ENCODE measurements at regions not wholly inside any gene's neighbourhood (a gene's known extent, or its start where the extent isn't known, plus 50 kb on each side); places are given as distances from the start of the nearest gene placed in this dataset.

DNA sequence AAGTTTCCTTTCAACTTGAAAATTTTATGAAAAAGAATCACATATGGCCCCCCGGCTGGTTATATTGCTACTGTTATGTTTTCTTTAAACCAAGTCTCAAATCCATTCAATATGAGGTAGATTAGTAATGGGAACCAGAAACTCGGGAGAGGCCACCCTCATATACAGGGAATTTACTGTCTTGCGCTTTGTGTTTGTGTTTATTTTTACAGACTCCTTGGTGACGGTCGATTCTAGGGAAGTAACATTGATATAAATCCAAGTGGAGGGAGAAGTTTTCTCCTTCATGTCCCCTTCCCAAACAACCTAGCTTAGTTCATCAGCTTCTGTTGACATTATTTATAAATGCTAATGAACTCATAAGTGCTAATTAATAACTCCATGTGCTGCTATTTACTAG is 163.5 kb upstream of the LMO4 start:
- DNase-seq (ENCODE audit: low spot score) = no peak

DNA sequence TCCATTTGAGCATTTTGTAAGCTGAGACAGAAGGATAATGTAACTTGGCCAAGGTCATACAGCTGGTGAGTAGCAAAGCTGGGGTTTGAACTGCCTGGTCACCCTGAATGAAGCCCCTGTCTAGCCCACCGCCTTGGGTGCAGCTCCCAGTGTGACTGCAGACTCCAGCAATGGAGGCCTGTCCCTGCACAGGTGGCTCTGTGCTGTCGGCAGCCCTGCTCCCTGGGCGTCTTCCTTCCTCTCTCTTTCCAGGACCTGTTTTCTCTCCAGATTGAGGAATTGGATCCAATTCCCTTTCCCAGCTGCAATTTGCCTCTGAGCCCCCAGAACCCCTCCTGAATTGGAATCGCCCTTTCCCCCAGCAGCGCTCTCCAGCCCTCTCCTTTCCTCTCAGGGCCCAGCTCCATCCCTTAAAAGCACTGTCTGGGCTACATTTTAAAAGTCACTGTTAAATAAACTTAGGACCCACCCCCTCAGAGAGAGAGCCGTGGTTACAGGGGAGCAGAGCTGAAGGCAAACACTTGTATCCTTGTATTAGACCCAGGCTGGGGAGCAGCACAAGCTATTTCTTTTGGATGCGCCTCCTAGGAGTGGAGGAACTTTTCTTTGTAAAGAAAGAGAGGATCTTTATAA is 161.4 kb upstream of the LMO4 start:
- DNase-seq (ENCODE audit: low spot score) = no peak

DNA sequence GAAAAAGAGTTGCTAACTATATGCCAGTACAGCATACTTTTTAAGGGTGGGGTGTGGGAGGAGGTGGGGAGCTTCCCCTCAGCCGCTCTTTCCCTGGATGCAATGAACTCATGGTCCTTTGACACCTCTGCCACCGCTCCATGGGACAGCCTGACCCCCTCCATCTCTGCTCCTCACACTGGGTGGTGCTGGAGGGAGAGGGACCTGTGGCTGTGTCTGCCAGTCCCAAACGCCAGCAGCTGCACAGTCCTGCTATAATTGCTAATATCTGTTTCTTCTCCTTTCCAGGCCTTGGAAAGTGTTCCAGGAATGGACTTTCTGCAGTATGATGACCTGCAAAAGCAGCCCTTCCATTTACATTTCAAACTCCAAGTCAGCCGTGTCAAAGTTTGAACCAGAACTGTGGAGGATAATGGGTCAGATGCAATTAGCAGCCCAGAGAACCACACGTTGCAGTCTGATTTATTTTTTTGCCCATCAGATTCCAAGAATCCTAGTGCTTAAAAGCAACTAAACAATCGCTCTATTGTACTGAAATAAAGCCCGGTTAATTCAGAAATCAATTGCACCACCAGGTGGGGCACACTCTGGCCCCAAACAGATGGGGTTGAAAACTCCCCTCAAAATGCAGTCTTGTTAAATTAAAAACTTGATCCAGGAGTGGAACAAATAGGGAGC is 160.7 kb upstream of the LMO4 start:
- DNase-seq (ENCODE audit: low spot score) = no peak

DNA sequence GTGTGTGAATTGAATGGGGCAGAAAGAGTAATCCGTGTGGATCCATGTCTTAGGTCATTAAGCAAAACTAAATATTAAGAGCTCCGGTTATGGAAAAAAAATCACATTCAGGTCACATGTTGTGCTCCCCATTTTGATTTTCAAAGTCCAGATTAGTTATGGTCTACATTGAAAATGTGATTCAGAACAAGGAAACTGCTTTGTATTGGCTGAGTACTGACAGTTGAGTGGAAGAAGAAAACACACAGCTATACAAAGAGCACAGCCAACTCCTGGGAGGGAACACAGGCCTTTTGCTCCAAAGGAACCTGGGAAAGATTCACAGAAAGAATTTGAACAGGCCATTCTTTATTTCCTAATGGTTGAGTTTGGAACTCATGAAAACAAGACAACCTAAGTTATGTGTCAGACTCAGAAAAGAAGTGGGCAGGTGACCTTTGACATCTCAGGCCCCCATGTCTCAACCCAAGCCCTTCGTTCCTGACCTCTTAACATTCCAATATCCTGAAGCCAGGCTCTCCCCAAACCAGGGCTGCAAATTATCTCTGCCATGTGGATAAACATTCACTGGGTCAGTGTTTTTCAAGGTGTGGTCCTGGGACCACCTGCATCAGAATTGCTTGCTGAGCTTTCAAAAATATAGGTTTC is 159.3 kb upstream of the LMO4 start:
- no peak for DNase-seq (ENCODE audit: low spot score)

DNA sequence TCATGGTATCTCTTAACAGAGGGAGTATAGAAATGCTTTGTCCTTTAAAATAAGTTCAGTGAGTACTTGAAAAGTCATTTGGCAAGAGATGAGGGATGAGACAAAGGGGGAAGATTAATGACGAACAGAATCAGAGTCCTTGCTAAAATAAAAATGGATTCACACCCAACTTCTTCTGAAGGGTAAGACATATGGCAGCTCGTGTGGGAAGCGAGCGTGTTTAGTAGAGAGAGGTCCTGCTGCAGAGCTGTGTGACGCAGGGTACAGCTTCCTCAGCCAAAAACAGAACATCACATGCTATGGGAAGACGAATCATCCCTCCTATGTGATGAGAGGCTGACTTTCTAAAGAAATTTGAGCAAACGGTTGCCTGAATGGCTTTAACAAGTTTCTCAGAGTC is 158.5 kb upstream of the LMO4 start:
- DNase-seq (ENCODE audit: low spot score) = no peak

DNA sequence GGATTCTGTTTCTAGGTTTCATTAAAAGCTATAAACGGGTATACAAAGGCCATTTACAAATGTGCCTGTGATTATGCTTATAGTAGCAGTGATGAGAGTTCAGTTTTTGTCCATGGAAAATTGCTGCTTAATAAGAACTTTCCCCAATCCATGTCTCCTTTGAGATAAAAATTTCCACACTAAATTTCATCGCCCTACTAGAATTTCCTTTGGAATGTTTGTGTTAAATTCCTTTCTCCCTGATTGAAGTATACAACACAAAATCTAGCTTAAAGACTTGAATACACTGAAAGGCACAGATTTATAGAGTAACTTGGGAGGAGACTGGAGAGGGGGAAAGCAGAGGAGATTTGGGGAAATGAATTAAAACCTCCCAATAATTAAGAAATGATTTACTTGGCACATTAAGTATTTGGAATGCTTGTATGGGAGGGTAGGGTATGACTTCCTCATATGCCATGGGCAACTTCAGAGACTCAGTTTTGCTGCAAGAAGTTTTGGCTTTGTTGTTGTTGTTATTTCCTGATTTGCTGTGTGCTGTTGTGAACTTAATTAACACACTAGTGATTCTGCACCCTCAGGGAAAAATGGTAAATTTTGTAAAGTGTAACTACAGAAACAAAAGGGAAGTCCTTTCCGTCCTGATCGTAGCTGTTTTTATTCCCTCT is 157.6 kb upstream of the LMO4 start:
- no peak for DNase-seq (ENCODE audit: low spot score)

DNA sequence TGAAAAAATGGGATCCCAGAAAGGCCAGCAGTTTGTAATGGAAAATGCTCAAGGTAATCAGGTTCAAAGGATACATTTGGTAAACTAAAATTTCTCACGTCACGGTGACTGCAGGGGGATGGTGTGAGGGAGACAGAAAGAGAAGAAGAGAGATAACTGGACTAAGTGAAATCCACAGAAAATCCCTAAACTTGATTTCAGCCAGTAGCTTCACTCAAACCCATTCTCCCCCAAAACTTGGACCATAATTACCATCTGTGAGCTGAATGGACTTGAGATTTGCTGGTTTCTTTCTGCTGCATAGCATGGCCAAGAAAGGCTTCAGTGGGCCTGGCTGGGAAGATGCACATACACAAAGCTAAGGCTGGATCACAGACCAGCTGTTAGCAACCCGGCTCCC is 155.4 kb upstream of the LMO4 start:
- no peak for DNase-seq (ENCODE audit: low spot score)

DNA sequence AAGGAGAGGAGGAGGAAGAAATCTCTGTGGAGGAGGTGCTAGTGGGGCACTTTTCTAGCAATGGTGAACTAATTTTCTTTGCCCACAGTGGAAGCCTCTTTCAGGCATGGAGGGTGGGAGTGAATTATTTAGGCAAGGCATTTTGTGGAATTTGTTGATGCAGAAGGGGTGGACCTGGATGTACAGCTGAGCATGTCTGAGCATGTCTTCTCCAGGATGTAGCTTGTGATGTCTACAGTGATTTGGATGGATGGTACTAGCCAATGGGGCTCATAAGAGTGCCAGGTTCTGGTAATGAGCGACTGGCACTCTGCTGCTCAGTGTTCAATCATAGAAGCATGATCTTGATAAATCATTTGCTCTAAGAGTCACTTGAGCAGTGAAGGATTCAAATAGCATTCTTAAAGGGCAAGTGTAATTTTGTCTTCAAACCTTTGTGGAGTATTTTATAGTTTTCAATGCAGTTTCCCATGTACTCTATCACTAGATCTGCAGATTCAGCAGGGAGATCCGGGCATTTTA is 153.9 kb upstream of the LMO4 start:
- DNase-seq (ENCODE audit: low spot score) = no peak

DNA sequence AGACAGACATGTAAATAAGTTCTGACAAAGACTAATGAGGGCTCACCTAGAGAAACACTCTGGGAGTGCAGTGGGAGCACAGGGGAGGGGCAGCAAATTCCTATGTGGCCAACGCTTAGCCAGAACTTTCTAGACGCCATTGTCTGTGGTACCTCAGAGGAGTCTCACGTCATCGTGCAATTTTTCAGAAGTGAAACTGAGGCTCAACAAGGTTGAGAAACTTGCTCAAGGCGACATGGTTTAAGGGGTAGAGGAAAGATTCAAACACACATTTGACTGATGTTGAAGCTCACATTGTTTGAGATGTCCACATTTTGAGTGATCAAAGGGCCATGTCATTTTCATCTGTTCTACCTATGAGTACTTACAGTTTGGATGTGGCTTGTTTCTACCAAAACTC is 152.6 kb upstream of the LMO4 start:
- DNase-seq (ENCODE audit: low spot score) = no peak

DNA sequence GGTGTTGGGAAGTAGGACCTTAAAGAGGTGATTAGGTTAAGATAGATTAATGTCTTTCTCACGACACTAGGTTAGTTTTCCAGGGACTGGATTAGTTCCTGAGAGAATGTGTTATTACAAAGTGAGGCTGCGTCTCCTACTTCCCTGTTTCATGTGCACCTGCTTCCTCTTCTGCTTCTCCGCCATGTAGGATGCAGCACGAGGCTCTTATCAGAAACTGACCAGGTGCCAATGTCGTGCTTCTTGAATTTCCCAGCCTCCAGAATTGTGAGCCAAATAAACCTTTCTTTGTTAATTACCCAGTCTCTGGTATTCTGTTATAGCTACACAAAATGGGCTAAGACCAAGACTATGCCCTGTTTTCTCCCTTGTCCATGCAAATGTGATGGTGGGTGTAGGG is 152.2 kb upstream of the LMO4 start:
- DNase-seq (ENCODE audit: low spot score) = no peak

DNA sequence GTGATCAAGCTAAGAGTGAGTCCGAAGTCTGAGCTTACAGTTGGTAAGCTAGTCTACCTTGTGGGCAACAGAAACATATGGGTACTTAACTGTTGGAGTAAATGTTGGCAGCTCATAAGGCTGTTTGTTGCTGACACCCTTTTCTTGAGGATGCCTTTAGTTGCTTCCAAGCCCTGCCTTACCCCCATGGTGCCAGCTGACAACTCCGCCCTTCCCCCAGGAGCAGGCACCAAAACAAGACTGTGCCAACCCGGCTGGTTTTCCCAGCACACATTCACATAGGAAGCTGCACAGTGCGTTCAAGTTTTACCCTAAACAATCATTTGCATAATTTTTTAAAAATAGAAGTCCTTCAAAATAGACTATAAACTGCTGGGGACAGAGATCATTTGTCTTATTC is 150.2 kb upstream of the LMO4 start:
- no peak for DNase-seq (ENCODE audit: low spot score)

DNA sequence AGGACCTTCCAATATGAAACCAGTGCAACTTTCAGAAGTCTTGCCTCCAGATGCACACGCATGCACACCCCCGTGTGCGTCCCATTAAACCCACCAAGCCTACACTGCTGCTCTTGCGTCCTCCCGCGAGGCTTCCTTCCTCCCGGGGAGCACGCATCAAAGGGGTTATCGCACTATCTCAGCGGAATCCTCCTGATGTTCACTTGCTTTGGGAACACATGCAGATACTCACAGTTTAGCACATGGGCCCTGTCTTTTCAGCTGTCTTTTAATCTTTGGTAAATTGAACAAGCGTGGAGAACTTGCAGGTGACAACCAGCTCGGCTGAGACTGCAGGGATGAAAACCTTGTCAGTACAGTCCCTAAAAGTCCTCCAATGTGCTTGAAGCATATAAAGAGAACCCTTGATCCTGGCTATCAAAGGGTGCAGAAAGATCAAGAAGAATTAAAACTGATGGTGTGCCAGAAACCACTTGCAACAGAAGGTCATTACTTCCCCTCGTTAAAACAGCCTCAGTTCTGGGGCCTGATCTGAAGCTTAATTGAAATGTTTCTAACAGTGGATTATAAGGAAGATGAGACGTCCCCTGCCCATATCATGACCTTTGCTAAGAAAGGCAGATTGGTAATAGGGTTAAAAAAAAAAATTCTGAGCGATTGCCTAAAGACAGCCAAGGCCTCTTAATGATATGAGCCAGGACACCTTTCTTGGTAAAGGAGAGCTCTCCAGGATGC is 149.4 kb upstream of the LMO4 start:
- no peak for DNase-seq (ENCODE audit: low spot score)

DNA sequence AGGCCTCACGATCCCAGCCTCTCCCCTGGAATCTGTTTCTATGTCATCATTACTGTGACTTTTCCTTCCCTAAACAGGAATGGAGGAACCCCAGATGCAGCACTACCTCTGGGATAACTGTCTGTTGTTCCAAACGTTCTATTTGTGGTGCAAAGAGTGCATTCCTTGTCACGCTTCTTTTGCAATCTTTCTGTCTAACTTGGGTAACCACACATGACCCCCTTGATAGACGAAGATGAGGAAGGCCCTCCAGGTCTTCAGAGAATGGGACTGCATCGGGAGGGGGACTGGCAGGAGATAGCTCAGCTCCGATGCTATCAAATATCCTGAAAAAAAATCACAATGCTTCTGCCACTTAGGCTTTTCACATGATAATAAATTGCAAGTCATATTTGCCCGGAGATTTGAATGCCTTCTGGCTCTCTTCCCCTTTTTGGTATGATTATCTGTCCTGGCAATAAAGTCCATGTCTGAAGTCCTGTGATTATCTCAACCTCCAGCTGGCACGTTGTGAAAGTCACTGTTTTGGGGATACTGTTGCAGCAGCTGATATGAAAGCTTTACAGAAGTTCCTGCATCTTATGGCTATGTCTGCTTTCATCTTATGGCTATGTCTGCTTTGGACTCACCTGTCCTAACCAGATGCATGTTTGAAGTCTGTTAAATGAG is 148.7 kb upstream of the LMO4 start:
- no peak for DNase-seq (ENCODE audit: low spot score)

DNA sequence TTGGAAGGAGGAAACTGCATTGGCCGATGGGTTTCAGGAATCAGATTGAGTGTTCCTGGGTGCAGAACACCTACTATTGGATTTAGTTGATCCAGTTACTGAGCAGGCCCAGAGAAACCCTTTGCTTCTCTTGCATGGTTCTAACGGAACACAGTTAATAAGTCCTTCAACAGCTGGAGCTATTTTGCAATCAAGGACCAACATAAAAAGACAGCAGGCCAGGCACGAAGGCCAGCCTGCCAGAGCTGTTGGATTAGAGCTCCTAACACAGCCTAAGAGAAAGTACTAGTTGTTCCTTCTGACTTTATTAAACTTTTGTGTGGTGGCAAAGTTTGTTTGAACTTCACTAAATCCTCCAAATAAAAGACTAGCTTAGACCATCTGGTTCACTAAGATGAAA is 148.0 kb upstream of the LMO4 start:
- no peak for DNase-seq (ENCODE audit: low spot score)

DNA sequence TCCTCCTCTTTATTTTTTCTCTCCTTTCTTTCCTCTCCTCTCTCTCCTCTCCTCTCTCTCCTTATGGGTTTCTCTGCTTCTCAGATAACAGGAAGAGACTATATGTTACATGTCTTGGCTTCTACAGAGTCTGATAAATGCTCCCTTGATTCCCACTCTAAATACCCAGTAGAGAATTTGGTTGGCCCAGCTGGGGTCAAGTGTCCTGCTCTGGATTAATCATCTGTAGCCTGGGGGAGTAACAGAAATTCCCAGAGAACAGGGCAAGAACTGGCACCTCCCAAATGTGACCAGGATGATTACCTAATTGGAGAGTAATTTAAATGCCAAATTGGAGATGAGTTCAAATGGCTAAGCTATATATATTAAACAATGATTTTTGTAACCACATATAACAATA is 146.1 kb upstream of the LMO4 start:
- no peak for DNase-seq (ENCODE audit: low spot score)

DNA sequence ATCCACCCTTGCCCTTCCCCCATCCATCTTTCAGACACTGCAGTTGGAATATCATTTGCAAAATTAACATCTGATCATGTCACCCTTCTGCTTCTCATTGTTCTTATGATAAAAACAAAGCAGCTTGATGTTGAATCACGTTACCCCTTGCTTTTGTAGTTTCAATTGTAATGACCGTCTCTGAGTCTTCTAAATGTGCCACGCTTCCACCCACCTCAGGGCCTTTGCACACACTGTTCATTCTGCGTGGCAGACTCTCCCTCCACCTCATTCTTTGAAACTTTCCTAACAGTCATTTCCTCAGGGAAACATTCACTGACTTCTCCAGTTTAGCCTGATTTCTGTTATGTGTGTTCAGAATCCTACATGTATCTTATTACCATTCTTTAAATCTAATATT is 143.6 kb upstream of the LMO4 start:
- no peak for DNase-seq (ENCODE audit: low spot score)

DNA sequence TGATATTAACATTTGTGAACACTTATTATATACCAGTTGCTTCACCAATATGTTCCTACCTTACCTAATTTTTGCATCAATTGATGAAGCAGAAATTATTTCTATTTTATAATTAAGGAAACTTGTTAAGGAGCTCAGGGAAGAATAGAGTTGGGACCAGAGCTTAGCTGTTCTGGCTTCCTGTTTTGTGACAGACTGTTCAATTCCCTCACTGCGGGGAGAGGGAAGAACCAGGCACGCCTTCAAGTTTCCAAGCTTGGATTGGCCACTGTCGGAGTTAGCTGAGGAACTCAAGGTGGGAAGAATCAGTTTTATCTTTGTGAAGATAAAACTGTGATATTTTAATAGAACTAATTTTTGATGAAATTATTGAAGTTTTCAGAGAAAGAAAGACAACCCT is 142.3 kb upstream of the LMO4 start:
- DNase-seq (ENCODE audit: low spot score) = no peak

DNA sequence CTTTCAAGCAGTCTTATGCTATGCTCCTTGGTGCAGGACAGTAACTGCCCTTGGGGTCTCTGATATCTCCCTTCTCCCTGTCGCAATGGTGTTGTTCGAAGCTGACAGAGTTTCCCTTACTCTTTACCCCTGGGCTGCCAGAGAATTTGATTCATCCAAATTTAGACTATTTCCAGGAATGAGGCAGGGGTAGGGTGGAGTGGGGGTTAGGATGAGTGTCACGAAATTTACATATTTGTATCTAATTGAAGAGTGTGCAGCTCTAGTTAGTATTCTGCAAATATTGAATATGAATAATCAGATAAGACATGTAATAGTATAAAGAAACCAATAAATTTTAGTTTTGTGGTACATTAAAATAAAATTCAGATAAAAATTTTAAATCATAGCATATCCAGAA is 140.0 kb upstream of the LMO4 start:
- DNase-seq (ENCODE audit: low spot score) = no peak

DNA sequence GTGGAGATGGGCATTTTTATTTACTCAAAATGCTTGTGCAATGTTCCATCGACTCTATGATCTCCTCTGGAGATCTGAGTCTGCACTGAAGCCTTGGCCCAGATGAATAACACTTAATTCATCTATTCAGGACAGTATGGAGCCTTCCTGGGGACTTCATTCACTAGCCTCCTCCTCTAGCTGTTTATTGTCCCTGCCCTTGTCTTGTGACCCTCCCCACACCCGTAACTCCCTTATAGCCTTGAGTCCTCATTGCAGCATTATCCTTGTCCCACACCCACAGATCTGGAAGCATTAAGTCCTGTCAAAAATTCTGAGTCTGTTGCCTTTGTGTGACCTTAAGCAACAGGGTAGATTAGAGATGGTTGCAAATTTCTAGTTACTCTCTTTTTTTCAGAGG is 138.3 kb upstream of the LMO4 start:
- no peak for DNase-seq (ENCODE audit: low spot score)

DNA sequence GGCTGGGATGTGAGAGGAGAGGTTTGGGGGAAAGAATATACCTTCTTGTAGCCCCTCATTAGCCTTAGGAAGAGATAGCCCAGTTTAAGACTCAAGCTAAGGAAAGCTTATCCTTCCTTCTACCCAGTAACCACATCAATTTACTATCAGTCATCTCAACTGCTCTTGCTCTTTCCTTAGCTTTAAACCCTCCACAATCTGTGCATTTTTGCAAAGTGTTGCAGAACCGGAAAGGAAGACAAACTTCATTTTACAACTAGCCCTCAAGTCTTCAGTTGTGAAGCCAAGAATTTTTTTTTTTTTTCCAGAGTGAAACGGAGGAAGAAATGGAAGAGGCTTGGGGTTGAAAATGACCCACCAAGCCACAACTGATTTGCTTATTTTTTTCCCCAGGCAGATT is 137.0 kb upstream of the LMO4 start:
- no peak for DNase-seq (ENCODE audit: low spot score)

DNA sequence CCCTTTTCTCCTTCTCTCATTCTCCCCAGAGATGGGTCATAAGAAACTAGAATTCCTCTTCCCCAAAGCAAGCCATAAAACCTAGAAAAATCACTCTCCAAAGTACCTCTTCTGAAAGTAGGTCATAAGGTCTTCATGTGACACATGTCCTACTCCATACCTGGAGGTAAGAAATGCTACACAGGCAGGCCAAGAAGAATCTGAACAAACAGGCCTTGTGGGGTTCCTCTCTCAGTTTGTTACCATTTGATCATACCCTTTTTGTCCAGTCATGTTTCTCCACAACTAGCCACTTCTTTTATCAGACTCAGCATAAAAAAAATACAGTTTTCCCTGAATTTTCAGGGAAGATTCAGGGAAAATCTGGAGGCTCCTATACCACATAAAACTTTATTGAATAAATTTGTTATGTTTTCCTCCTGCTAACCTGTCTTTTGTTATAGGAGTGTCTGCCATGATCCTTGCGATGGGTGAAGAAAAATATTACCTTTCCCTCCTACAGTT is 134.4 kb upstream of the LMO4 start:
- DNase-seq (ENCODE audit: low spot score) = no peak
